A204.1 (cell line): ENCODE measurements at regions not wholly inside any gene's neighbourhood (a gene's known extent, or its start where the extent isn't known, plus 50 kb on each side); places are given as distances from the start of the nearest gene placed in this dataset.

Experiments used
- FAIRE-seq: peaks from 2 replicates; lab custom pipeline; 2012; peaks lifted over from hg19 to GRCh38; lab: Jason Lieb, UNC

DNA sequence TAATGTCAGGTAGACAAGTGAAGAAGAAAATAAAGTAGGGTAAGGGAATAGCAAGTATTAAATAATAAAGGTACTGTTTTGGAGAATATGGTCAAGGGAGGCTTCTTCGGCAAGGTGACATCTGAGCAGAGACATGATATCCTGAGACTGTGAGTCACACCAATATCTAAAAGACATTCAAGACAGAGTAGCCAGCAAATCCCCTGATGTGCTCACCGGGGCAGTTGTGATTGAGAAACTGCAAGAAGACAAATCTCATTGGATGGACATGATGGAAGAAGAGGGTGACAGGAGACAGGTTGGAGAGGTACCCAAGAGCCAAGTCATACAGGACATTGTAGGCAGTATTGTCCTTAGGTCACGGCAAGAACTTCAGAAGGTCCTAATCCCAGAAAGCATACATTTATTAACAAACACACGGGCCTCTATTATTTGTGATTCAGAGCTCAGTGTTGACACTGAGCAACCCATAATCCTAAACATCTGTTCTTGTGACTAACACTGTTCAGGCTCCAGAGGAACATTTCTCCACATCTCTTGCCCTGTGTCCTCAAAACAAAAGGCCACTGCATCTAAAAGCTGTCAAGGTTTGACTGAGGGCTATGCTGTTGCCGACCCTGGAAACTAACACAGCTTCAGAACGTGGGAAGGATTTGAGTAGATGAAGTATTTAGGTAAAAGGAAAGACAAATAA, 258.7 kb upstream of the CLINT1 start:
- FAIRE-seq, result no peak

DNA sequence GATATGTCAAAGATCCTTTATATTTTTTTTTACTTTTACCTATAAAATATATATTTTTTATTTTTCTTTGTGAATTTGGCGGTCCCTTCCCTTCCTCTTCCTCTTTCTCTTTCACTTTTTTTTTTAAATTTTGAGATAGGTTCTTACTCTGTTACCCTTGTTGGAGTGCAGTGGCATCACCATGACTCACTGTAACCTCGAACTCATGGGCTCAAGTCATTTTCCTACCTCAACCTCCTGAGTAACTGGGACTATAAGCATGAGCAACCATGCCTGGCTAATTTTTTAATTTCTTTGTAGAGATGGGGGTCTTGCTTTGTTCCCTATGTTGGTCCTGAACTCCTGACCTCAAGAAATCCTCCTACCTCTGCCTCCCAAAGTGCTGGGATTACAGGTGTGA, 258.0 kb upstream of the CLINT1 start:
- FAIRE-seq, result no peak

DNA sequence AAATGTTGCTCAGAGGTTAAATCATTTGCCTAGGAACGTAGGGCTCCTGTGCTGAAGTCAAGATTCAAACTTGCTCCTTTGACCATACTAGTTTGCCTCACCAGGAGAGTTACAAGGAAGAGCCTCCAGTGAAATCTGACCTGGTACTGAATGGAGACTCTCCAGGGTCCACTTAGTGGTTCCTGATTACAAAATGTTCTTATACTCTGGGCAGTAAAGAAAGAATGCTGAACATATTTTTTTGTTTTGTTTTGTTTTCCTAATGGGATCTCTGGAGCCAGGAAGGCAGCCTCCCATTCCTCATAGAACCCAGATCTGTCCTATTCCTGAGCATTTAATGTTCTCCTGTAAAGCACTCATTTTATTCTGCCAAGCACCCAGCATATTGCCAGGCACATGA, 256.5 kb upstream of the CLINT1 start:
- no peak for FAIRE-seq

DNA sequence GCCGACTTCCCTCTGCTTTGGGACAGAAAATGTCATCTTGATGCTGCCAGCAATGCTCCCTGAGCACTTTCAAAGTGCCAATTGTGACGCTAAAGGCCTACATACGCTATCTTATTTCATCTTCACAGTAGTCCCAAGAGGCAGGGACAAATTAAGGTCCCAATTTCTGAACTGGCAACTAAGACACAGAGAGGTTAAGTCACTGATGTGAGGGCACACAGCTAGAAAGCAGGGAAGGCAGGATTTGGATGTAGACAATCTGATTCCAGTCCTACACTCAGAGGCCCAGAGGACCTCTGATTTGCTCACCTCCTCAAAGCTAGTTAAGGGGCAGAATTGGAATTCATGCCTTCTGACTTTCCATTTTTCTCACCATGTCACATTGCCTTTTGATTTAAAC, 249.2 kb upstream of the CLINT1 start:
- FAIRE-seq, result no peak

DNA sequence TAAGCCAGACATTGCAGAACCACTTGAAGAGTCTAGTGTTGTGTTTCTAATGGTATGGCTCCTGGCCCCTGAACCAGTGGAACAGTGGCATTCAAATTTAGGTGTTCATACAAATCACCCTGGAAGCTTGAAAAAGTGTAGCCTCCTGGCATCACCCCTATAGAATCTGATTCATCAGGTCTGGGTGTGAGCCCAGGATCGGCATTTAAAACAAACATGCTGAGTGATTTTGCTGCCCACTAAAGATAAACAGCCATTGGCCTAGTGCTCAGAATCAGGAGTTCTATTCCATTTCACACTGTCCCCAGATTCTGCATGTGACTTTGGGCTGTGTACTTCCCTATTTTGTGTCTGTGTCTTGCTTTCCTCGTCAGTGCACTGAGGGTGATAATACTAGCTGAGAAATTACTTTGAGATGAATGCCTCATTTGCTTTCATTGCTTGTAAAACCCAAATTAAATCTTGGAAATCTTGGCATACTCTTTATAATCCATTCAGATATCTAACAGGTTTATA, 241.5 kb upstream of the CLINT1 start:
- FAIRE-seq, result no peak

DNA sequence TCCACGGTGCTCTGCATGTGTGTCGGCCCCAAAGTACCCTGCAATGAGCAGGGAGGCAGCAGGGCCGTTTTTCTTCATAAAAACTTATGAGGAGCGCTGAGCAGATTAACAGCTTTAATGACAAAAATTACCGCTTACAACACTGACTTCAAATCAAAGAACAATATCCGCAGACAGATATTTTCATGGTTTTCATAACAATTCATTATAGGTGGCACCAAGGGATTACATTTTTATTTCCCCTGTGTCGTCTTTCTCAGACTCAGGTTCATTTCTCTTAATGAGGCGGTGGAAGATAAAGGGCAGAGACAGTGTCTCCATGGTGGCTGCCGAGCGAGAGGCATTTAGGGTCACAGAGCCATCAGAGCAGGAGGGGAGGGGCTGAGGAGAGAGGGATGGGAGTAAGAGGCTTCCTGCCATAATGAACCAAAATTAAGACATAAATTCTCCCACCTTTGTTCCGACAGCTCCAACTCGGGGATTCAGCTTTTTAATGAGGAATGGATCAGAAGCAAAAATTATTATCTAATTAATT, 240.7 kb upstream of the CLINT1 start:
- no peak for FAIRE-seq

DNA sequence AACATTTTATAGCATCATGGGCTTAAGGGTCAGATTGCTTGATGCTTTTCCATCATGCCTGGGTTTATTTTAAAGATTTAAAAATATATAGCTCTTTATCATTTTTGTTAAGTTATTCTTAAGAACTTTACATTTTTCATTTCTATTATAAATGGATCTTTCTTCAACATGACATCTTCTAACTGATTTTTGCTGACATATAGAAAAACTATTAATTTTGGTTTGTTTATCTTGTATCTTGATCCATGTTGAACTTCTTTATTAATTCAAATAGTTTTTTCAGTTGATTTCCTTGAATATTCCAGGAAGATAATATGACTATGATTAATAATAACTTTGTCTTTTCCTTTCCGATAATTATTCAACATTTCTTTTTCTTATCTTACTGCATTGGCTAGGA, 237.9 kb upstream of the CLINT1 start:
- FAIRE-seq, result no peak

DNA sequence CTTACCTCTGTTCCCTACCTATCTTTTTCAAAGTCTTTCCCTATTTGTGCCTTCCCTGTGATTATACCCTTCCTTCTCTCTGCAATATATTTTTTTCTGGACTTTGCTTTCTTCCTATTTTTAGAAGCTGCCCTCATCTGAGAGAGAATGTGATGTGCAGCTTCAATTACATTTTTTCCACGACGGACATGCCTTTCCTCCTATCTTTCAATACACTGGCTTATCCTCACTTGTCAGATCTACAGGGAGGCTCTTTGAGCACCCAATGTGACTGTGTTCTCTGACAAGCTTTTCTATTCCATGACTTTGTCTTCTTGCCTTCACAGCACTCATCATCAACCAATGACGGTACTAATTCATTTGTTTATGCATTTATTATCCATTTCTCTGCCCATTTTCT, 227.9 kb upstream of the CLINT1 start:
- FAIRE-seq, result no peak

DNA sequence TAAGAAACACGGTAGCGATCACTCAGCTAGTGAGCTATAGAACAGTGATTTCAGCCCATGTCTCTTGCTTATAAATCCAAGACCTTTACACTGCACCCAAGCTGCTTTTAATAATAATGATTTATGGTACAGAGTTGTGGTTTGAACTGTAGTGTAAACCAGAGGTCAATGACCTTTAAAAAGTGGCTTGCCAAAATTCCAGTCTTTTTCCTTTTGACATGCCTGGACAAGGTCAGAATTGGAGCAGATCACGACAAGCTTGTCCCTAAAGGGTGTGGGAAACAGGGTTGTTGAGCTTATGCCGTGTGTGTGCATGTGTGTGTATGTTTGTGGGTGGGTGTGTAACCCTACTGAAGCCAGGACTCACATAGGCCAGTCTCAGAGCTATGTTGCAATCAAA, 225.3 kb upstream of the CLINT1 start:
- no peak for FAIRE-seq

DNA sequence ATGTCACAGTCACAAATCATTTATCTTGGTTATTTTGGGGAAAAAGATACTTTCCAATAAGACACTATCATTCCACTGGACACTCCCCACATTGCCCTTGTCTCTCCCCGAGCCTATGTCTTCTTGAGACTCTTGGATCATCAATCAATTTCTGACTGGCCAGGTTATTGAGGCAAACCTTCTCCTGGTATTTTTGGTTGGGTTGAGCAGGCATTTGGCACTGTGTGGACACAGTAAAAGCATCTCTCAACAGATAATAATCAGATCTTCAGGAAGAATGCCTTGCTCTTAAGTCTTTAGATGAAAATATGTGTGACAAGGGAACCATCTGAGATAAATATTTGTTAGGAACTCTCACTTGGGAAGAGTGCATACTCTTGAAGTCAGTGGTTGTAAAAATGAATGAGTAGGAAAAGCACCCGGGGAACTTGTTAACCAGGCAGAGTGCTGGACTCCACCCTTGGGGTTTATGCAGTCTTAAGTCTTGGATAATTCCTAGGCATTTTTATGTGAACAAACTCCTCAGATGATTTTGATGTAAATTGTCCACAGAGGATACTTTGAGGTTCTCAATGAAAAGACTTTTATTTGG, 223.8 kb upstream of the CLINT1 start:
- no peak for FAIRE-seq

DNA sequence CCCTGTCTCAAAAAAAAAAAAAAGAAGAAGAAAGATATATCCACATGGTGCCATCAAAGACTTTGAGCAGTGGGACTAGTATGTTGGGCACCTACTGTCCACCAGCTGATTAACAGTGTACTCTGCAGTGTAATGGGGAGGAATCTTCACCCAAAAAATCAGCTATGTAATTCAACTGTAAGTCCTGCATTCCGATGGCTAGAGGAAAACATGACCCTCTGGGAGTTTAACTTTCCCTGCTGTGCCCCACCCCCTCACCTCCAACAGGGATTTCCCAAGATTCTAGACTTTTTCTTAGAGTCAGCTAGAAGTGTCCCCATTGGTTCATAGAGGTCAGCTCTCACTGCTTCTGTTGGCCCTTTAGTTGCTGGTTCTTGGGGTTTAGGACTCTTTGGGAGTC, 221.2 kb upstream of the CLINT1 start:
- FAIRE-seq, result no peak

DNA sequence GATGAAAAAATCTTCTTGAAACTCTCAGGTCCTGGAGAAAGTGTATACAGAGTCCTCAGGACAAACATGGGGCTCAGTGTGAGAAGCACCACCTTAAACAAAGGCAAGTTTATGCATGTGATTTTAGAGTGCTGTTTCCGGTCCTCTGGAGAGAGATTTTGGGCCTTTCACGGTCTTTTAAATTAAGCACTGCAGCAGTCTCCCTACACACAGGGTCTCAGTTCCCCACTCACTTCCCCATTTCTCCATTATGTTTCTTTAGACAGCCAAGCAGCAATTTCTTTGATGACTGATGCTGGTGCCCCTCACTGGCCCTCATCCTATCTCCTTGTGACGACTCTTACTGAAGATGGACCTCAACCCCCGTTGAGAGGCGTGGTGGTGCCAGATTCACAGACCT, 220.2 kb upstream of the CLINT1 start:
- FAIRE-seq, result no peak

DNA sequence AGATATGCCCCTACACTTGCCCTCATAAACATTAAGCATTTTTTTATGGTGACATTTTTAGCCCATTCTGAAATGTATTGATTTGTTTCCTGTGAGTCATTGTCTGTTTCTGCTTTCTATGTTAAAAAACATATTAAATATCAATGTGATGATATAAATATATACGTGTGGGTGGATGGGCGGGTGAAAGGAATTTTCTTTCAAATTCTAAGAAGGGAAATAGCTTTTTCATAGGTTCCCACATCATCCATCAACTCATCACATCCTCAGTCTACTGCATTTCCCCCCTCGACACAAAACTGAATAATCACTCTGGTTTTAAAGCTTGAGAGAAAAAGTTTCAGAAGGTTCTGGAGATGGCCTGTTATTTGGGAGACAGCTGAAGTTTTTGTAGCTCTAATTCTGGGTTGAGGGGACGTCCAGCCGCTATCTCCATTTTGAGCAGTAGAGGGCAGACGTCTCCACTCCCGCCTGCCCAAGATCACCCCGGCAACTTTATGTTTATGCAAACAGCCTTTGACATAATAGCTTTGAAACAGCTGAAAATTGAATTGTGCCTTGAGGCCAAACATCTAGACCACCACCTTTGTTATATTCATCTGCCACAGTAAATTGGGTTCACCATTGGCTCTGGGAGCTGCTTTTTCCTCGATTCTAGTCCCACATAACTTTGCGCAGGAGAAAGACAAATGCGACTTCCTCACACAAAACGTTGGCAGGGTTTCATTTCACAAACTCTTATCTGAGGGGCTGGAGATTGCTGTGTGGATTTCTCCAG, 216.2 kb upstream of the CLINT1 start:
- peak; percentile 82 for FAIRE-seq

DNA sequence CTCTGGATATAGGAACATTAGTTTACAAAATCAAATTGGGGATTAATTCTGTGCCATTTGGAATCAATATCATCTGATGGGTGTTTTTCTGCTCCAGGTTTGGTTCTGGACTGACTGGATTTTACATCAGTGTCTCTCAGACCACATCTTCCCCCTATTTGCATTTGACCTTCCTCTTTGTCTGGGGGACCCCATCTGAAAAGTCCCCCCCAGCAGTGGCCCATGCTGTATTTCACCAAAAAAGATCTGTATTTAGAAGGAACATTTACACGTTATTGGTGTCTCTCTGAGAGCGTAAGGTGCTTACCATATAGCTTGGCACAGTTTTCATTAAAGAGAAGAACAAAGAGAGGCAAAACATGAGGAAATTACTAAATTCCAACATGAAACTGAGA, 215.6 kb upstream of the CLINT1 start:
- no peak for FAIRE-seq

DNA sequence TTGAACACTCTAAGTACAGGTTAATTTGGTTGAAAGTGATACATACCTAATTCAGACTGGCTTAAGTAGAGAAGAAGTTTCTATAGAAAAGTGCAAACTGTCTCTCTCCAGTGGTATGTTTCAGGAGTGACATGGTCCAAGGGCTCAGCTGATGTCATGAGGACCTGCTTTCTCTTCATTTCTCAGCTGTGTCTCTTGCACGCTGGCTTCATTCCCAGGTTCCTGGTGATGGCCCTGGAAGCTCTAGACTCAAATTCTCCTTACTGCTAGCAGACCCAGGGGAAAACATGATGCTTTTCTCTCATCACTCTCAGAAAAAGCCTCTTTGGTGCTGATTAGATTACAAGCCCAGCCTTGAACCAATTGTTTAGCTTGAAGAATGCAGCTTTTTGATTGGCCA, 211.9 kb upstream of the CLINT1 start:
- FAIRE-seq, result no peak

DNA sequence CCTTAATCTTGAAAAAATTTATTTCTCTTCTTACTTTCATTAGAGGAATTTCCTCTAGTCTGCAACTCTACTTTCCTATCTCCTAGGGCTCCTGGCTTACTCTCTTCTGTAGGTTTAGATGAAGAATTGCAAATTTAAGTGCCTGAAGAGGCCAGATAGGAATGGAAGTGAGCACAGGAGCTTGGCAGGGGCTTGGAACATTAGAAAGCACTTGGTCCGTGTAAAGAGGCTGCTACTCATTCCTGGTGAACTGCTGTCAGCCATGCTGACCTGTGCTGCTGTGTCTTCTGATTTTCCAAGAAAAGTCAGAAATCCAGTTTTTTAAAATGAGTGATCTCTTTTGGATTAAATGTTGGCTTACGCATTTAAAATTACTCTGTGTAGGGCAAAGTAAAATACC, 210.9 kb upstream of the CLINT1 start:
- FAIRE-seq, result no peak

DNA sequence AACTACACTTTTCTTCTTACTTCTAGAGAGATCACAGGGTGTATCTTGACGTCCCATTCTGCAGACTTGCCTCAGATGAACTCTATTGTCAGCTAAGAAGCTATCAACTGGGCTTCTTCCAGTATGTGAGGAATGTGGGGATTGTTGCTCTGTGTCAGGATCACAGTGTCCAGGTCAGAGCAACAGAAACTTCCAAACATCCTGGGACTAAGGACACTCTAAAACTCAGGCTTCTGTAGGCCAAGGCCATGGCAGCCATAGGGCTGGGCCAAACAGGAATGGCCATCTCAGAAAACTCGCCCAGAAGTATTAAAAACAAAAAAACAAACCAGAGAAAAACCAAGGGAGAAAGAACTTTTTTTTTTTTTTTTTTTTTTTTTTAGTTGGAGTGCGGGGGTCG, 210.0 kb upstream of the CLINT1 start:
- FAIRE-seq, result no peak

DNA sequence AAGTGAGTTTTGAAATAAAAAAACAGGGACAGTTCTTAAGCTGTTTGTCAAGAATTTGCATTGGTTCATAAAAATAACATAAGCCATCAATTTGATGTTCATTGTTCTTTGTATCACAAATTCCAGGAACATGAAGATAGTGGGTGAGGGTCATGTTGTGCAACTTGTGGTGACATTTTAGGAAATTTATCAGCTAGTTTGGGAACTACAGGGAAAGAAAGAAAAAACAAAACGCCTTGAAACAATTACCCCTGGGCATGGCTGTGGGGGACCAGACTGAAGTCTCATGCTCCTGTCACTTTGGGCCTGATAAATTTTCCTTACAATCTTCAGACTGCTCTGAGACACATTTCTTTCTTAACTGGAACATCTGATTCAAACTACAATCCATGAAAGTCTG, 207.1 kb upstream of the CLINT1 start:
- FAIRE-seq, result no peak

DNA sequence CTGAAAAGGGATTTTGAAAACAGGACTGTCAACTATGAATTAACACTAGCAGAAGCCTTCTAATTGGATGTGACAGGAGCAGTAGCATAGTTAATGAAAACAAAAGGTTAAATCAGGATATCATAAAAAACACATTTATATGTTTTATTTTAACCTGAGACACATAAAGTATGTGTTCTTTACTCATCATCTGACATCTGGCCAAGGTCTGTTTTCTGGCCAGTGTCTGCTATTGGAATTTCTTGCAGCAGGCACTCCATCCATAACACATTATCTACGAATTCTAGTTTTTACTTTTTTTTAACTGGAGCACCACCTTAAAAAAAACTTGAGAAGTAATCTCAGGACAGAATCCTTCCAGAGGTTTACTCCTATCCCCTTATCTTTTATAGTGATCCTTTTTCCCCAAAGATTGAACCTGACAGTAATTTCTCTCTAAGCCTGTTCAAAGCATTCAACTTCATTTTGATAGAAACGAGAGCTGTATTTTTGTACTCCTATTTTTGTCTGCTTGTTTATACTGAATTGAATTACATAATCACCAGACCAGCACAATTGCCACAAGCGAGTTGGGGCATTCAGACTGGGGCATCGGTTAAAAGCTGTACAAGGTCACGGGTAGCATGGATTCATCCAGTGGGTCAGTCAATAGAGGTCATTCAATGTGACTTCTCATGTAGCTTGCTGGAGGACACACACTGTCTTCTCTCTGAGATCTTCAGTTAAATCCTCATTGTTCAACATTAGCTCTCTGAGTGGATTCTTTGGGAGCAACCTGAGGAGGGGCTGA, 205.6 kb upstream of the CLINT1 start:
- no peak for FAIRE-seq

DNA sequence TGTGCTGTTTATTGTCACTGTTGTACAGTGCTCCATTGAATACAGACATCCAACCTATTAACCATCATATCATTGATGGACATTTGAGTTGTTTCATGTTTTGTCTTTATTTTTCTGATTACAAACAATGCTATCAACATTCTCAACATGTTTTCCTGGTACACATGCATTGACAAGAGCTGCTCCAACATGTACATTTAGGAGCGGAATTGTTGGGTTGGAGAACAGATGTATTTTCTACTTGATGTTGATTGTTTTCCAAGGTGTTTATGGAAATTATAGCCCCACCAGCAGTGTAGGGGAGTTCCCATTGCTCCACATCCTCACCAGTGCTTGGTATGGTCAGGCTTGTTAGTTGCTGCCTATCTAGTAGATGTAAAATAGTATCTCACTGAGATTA, 204.1 kb upstream of the CLINT1 start:
- no peak for FAIRE-seq

DNA sequence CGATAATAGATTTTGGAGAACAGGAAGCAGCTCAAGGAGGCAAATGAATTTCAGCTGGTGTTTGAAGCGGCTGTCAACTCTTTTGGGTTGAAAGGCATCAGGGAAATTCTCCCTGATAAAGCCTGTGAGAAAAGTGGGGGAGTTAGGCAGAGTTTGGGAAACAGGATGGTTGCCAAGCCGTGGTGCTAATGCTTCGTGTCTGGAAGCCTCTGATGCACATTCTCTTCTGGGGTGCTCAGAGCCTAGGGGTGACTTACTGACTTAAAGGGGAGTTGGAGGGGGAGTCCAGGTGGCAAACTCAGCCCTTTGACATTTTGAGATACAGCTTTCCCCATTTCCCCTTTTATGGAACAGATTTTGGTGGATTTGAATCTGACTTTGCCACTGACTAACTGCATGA, 202.5 kb upstream of the CLINT1 start:
- FAIRE-seq, result no peak

DNA sequence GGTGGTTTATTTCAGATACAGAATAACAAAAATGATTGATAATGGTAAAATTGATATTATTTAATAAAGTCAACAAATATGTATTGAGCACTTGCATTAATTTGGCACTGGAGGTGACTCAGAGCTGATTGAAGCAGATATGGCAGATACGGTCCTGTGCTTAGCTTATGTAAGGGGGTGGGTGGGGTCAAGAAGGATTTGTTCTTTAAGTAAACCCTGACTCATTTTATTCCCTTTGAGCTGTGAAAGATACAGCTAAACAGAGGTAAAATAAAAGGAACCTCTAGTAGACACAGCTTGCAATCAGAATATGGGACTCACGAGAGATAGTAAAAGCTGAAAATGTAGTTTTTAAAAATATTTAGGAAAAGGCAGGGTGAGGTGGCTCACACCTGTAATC, 201.3 kb upstream of the CLINT1 start:
- FAIRE-seq, result no peak
